ENCODE measurements at regions not wholly inside any gene's neighbourhood (a gene's known extent, or its start where the extent isn't known, plus 50 kb on each side); places are given as distances from the start of the nearest gene placed in this dataset.

DNA sequence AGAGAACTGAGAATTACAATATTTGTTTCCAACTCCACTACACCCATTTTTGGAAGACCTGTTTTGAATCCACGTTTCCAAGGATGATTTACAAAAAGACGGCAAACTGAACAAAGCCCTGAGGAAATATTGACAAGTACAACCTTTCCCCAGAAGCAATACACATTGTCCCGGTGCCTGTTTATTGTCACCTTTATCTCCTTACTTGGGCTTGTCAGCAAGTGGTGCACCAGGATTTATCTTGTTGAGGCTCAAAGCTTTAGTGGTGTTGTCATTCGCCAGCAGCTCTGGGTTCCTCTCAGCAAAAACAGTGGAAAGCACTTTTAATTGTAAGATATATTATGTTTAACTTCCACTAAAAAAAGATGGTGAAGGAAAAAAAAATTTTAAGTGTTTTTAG, 1191.9 kb upstream of the TENM4 start:
- no peak overlapping the region for H3K9ac ChIP-seq (ENCODE audit: low read length in 5 of 5)
- H3K27ac ChIP-seq (ENCODE audit: low read depth, low read length), result no peak overlapping the region
- H3K36me3 ChIP-seq (ENCODE audit: control insufficient read depth in 5 of 5, insufficient read depth in 5 of 5, low read length in 5 of 5), result no peaks in the 10 kb centered on the region
- H3K9me3 ChIP-seq (ENCODE audit: control insufficient read depth in 5 of 5, low read length in 5 of 5), result no peaks in the 10 kb centered on the region
- no peak overlapping the region for H3K4me3 ChIP-seq (ENCODE audit: low read depth in 1 of 5, low read length in 5 of 5)
- no peaks in the 10 kb centered on the region for H3K27me3 ChIP-seq (ENCODE audit: control insufficient read depth in 5 of 5, insufficient read depth in 4 of 5, low read length in 5 of 5)
- no peaks in the 10 kb centered on the region for H3K4me1 ChIP-seq (ENCODE audit: control insufficient read depth in 5 of 5, insufficient read depth in 5 of 5, low read length in 5 of 5)

DNA sequence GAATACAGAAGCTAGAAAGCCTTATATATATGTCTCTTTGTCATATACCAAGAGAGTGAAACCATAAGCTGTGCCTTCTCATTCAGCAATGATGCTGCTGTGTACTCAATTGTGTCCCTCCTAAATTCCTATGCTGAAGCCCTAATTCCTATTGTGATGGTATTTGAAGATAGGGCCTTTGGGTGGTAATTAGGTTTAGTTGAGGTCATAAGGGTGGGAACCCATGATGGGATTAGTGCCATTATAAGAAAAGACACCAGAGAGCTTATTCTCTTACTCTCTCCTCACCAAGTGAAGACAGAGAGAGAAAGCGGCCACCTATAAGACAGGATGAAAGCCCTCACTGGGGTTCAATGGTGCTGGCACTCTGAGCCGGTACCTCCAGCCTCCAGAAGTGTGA, 1191.3 kb upstream of the TENM4 start:
- H3K9me3 ChIP-seq (ENCODE audit: control insufficient read depth in 5 of 5, low read length in 5 of 5), result no peaks in the 10 kb centered on the region

DNA sequence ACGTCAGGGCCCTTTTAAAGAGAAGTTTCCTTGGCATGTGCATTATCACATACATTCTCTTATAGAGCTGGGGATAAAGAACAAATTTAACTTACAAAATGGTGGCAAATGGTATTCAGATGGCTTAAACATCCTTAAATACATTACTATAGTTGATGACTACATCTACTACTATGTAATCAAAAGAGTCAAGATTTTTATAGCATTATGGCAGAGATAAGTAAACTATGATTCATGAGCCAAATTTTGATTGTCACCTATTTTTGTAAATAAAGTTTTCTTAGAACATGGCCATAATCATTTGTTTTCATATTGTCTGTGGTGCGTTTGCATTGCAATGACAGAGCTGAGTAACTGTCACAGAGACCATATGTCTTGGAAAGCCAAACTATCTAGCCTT, 1188.6 kb upstream of the TENM4 start:
- Histone ChIP-seq H3K9me3 (ENCODE audit: control insufficient read depth in 5 of 5, low read length in 5 of 5) (no peaks in the 10 kb centered on the region), H3K4me1 (ENCODE audit: control insufficient read depth in 5 of 5, insufficient read depth in 5 of 5, low read length in 5 of 5) (no peaks in the 10 kb centered on the region), H3K27ac (ENCODE audit: low read depth, low read length) (no peak overlapping the region), H3K27me3 (ENCODE audit: control insufficient read depth in 5 of 5, insufficient read depth in 4 of 5, low read length in 5 of 5) (no peaks in the 10 kb centered on the region), H3K9ac (ENCODE audit: low read length in 5 of 5) (no peak overlapping the region), H3K36me3 (ENCODE audit: control insufficient read depth in 5 of 5, insufficient read depth in 5 of 5, low read length in 5 of 5) (no peaks in the 10 kb centered on the region), H3K4me3 (ENCODE audit: low read depth in 1 of 5, low read length in 5 of 5) (no peak overlapping the region)

More for the DNA sequence above, 1191.3 kb upstream of the TENM4 start:
- H3K4me1 ChIP-seq (ENCODE audit: control insufficient read depth in 5 of 5, insufficient read depth in 5 of 5, low read length in 5 of 5), result no peaks in the 10 kb centered on the region
- H3K27ac ChIP-seq (ENCODE audit: low read depth, low read length), result no peak overlapping the region
- no peak overlapping the region for H3K9ac ChIP-seq (ENCODE audit: low read length in 5 of 5)
- no peaks in the 10 kb centered on the region for H3K27me3 ChIP-seq (ENCODE audit: control insufficient read depth in 5 of 5, insufficient read depth in 4 of 5, low read length in 5 of 5)
- H3K4me3 ChIP-seq (ENCODE audit: low read depth in 1 of 5, low read length in 5 of 5), result no peak overlapping the region
- no peaks in the 10 kb centered on the region for H3K36me3 ChIP-seq (ENCODE audit: control insufficient read depth in 5 of 5, insufficient read depth in 5 of 5, low read length in 5 of 5)

DNA sequence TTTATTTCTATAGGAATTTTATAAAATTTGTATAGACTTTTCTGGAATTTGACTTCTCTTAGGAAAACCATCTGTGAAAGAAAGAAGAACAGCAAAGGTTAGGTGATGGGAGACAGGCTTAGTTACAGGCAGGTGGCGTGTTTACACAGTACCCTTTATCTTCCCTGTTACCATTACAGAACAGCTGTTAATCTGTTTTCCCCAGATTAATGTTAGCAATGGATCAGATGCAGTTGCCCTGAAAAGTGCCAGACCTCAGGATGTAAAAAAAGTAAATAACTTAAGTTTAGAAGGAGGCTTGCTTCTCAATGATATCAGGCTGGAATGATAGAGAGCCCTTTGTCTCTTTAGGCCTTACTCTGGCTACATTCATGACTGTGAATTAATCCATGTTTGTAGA, 1186.5 kb upstream of the TENM4 start:
- no peaks in the 10 kb centered on the region for H3K27me3 ChIP-seq (ENCODE audit: control insufficient read depth in 5 of 5, insufficient read depth in 4 of 5, low read length in 5 of 5)
- no peaks in the 10 kb centered on the region for H3K9me3 ChIP-seq (ENCODE audit: control insufficient read depth in 5 of 5, low read length in 5 of 5)
- H3K9ac ChIP-seq (ENCODE audit: low read length in 5 of 5), result no peak overlapping the region

DNA sequence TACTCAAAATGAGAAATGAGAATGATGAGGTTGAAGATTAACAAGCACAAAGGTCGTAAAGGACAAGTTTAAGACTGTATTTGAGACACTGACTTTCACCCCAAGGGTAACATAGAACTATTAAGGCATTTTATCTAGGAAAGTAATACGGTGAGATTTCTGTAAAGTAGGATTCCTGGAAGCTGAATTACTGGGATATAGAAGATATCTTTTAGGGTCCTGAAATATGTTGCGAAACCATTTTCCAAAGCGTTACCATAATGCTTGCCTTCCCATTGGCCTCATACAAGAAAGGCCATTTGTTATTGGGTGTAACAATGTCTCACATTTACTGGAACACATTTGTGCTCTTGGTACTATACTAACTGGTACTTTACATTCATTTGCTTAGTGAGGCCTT, 1185.9 kb upstream of the TENM4 start:
- Histone ChIP-seq H3K4me3 (ENCODE audit: low read depth in 1 of 5, low read length in 5 of 5) (no peak overlapping the region), H3K4me1 (ENCODE audit: control insufficient read depth in 5 of 5, insufficient read depth in 5 of 5, low read length in 5 of 5) (no peaks in the 10 kb centered on the region), H3K9me3 (ENCODE audit: control insufficient read depth in 5 of 5, low read length in 5 of 5) (no peaks in the 10 kb centered on the region), H3K27ac (ENCODE audit: low read depth, low read length) (no peak overlapping the region), H3K9ac (ENCODE audit: low read length in 5 of 5) (no peak overlapping the region), H3K36me3 (ENCODE audit: control insufficient read depth in 5 of 5, insufficient read depth in 5 of 5, low read length in 5 of 5) (no peaks in the 10 kb centered on the region), H3K27me3 (ENCODE audit: control insufficient read depth in 5 of 5, insufficient read depth in 4 of 5, low read length in 5 of 5) (no peaks in the 10 kb centered on the region)

More for the DNA sequence above, 1186.5 kb upstream of the TENM4 start:
- H3K27ac ChIP-seq (ENCODE audit: low read depth, low read length), result no peak overlapping the region
- no peak overlapping the region for H3K4me3 ChIP-seq (ENCODE audit: low read depth in 1 of 5, low read length in 5 of 5)
- no peaks in the 10 kb centered on the region for H3K4me1 ChIP-seq (ENCODE audit: control insufficient read depth in 5 of 5, insufficient read depth in 5 of 5, low read length in 5 of 5)
- no peaks in the 10 kb centered on the region for H3K36me3 ChIP-seq (ENCODE audit: control insufficient read depth in 5 of 5, insufficient read depth in 5 of 5, low read length in 5 of 5)

DNA sequence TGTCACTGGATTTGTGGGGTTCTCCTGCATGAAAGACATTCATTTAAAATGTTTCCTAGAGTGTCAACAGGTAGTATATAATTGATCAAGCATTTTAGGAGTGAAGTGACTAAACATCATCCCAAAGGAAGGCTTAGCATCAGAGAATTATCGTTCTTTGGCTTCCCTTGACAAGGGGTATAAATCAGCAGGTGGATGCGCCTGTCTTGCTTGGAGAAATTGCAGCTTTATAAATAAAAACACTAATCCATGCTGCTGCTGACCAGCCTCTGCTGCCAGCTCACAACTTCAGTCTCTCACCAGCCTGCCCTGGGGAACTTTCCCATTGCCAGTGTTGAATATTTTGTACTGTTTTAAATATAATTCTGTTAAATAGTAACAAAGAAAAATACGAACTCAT, 1184.7 kb upstream of the TENM4 start:
- Histone ChIP-seq H3K9me3 (ENCODE audit: control insufficient read depth in 5 of 5, low read length in 5 of 5) (no peaks in the 10 kb centered on the region), H3K9ac (ENCODE audit: low read length in 5 of 5) (no peak overlapping the region), H3K4me1 (ENCODE audit: control insufficient read depth in 5 of 5, insufficient read depth in 5 of 5, low read length in 5 of 5) (no peaks in the 10 kb centered on the region), H3K36me3 (ENCODE audit: control insufficient read depth in 5 of 5, insufficient read depth in 5 of 5, low read length in 5 of 5) (no peaks in the 10 kb centered on the region), H3K4me3 (ENCODE audit: low read depth in 1 of 5, low read length in 5 of 5) (no peak overlapping the region), H3K27me3 (ENCODE audit: control insufficient read depth in 5 of 5, insufficient read depth in 4 of 5, low read length in 5 of 5) (no peaks in the 10 kb centered on the region), H3K27ac (ENCODE audit: low read depth, low read length) (no peak overlapping the region)

DNA sequence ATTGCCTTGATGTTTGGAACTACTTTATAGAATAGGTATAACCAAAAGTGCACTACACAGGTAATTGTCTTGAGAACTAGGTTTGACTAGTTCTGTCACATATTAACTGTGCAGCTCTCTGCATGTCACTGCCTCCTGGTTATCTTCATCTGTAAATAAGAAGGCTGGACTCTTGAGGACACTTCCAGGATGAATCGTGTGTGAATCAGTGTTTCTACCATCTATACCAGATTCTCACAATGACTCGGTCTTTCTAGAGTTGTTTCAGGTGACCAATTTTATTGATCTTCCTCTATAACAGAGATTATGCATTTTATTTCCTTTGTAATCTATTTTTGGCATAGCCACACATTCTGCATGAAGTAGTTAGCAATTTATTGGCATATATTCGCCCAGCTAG, 1181.0 kb upstream of the TENM4 start:
- Histone ChIP-seq H3K27me3 (ENCODE audit: control insufficient read depth in 5 of 5, insufficient read depth in 4 of 5, low read length in 5 of 5) (no peaks in the 10 kb centered on the region), H3K9ac (ENCODE audit: low read length in 5 of 5) (no peak overlapping the region), H3K27ac (ENCODE audit: low read depth, low read length) (no peak overlapping the region), H3K4me3 (ENCODE audit: low read depth in 1 of 5, low read length in 5 of 5) (no peak overlapping the region), H3K36me3 (ENCODE audit: control insufficient read depth in 5 of 5, insufficient read depth in 5 of 5, low read length in 5 of 5) (no peaks in the 10 kb centered on the region), H3K9me3 (ENCODE audit: control insufficient read depth in 5 of 5, low read length in 5 of 5) (no peaks in the 10 kb centered on the region), H3K4me1 (ENCODE audit: control insufficient read depth in 5 of 5, insufficient read depth in 5 of 5, low read length in 5 of 5) (no peaks in the 10 kb centered on the region)

DNA sequence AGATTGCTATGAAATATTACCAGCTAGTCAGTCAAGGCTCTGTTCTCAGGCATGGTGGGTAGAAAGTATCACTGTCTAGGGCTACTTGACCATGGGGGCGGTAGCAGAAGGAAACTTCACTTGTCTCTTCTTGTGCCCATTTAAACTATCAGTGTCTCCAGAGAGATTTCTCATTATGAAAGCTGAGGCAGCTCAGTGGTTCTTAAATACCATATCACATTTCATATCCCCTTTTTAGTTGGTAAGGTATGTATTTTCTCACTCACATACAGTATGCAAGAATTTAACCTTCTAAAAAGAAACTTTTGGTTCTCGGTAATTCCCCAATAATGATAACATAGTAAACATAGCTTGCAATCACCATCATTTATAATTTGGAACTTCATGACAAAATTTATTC, 1180.0 kb upstream of the TENM4 start:
- no peaks in the 10 kb centered on the region for H3K9me3 ChIP-seq (ENCODE audit: control insufficient read depth in 5 of 5, low read length in 5 of 5)
- H3K9ac ChIP-seq (ENCODE audit: low read length in 5 of 5), result no peak overlapping the region
- no peak overlapping the region for H3K4me3 ChIP-seq (ENCODE audit: low read depth in 1 of 5, low read length in 5 of 5)
- H3K4me1 ChIP-seq (ENCODE audit: control insufficient read depth in 5 of 5, insufficient read depth in 5 of 5, low read length in 5 of 5), result no peaks in the 10 kb centered on the region
- no peak overlapping the region for H3K27ac ChIP-seq (ENCODE audit: low read depth, low read length)
- no peaks in the 10 kb centered on the region for H3K27me3 ChIP-seq (ENCODE audit: control insufficient read depth in 5 of 5, insufficient read depth in 4 of 5, low read length in 5 of 5)
- no peaks in the 10 kb centered on the region for H3K36me3 ChIP-seq (ENCODE audit: control insufficient read depth in 5 of 5, insufficient read depth in 5 of 5, low read length in 5 of 5)

DNA sequence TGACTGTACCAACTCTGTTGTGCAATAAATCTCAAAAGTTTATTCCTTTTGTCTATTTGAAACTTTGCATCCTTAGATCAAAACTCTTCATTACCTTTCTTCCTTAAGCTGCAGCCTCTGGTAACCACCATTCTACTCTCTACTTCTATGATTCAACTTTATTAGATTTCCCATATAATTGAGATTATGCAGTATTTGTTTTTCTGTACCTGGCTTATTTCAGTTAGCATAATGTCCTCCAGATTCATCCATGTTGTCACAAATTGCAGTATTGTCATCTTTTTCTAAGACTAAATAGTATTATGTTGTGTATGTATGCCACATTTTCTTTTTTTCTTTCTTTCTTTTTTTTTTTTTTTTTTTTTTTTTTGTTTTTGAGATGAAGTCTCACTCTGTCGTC, 1176.3 kb upstream of the TENM4 start:
- Histone ChIP-seq H3K4me3 (ENCODE audit: low read depth in 1 of 5, low read length in 5 of 5) (no peak overlapping the region), H3K36me3 (ENCODE audit: control insufficient read depth in 5 of 5, insufficient read depth in 5 of 5, low read length in 5 of 5) (no peaks in the 10 kb centered on the region), H3K9ac (ENCODE audit: low read length in 5 of 5) (no peak overlapping the region), H3K4me1 (ENCODE audit: control insufficient read depth in 5 of 5, insufficient read depth in 5 of 5, low read length in 5 of 5) (no peaks in the 10 kb centered on the region), H3K9me3 (ENCODE audit: control insufficient read depth in 5 of 5, low read length in 5 of 5) (no peaks in the 10 kb centered on the region), H3K27ac (ENCODE audit: low read depth, low read length) (no peak overlapping the region), H3K27me3 (ENCODE audit: control insufficient read depth in 5 of 5, insufficient read depth in 4 of 5, low read length in 5 of 5) (no peaks in the 10 kb centered on the region)

DNA sequence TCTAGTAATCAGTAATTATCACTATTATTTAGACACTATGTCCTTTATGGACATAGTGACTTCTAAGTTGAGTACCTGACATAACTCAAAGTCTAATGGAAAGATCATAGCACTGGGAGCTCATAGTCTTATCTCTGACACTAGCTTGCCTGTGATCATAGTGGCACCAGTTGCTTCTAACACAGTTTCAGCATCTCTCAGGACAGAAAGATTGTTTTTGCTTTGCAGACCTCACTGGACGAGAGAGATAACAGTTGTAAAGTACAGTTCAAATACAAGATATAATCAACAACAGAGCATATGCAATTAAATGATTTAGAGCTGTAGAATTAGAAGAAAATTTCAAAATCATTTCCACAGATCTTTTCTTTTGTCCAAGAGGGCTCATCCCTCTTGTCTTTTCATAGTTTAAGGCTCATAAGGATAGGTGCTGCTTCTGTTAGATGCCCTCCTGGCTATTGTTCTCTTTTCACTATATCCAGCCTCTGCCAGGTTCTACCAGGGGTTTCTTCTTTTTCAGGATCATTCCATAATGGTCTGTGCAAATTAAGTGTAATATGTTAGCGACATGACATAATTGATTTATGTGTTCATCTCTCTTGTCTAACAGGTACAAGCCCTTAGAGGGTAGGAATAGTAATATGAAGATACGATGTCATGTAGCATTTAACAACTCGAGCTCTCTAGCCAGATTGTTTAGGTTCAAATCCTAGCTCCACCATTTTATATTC, 1175.4 kb upstream of the TENM4 start:
- Histone ChIP-seq H3K27me3 (ENCODE audit: control insufficient read depth in 5 of 5, insufficient read depth in 4 of 5, low read length in 5 of 5) (no peaks in the 10 kb centered on the region), H3K4me3 (ENCODE audit: low read depth in 1 of 5, low read length in 5 of 5) (no peak overlapping the region), H3K9me3 (ENCODE audit: control insufficient read depth in 5 of 5, low read length in 5 of 5) (no peaks in the 10 kb centered on the region), H3K27ac (ENCODE audit: low read depth, low read length) (no peak overlapping the region), H3K36me3 (ENCODE audit: control insufficient read depth in 5 of 5, insufficient read depth in 5 of 5, low read length in 5 of 5) (no peaks in the 10 kb centered on the region), H3K4me1 (ENCODE audit: control insufficient read depth in 5 of 5, insufficient read depth in 5 of 5, low read length in 5 of 5) (no peaks in the 10 kb centered on the region), H3K9ac (ENCODE audit: low read length in 5 of 5) (no peak overlapping the region)

DNA sequence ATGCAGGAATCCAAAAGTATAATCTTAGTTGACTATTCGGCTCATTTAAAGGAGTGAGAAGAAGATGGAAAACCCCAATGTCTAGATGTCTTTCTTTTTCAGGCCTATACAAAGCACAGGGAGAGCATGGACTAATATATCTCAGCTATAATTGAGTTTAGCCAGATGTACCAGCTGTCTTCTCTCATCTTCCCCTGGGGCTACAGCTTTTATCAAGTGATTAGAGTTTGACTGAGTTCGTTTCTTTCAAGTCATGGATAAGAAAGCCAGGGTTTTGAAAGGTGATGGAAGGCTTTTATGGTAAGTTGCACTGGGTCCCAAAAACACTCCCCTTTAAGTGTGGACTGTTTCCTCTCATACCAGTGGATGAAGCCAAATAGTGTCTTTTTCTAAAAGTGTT, 1172.8 kb upstream of the TENM4 start:
- Histone ChIP-seq H3K4me3 (ENCODE audit: low read depth in 1 of 5, low read length in 5 of 5) (no peak overlapping the region), H3K27me3 (ENCODE audit: control insufficient read depth in 5 of 5, insufficient read depth in 4 of 5, low read length in 5 of 5) (no peaks in the 10 kb centered on the region), H3K36me3 (ENCODE audit: control insufficient read depth in 5 of 5, insufficient read depth in 5 of 5, low read length in 5 of 5) (no peaks in the 10 kb centered on the region), H3K9me3 (ENCODE audit: control insufficient read depth in 5 of 5, low read length in 5 of 5) (no peaks in the 10 kb centered on the region), H3K4me1 (ENCODE audit: control insufficient read depth in 5 of 5, insufficient read depth in 5 of 5, low read length in 5 of 5) (no peaks in the 10 kb centered on the region), H3K27ac (ENCODE audit: low read depth, low read length) (no peak overlapping the region), H3K9ac (ENCODE audit: low read length in 5 of 5) (no peak overlapping the region)

All from subcutaneous abdominal adipose tissue (tissue), 5 donors.